GM21717 (cell line): ENCODE measurements at regions not wholly inside any gene's neighbourhood (a gene's known extent, or its start where the extent isn't known, plus 50 kb on each side); places are given as distances from the start of the nearest gene placed in this dataset.

Source experiments
- ATAC-seq: cut with Tn5 transposase; IDR thresholded peaks from one replicate; pipeline ENCODE4 v1.9.1; 2021; ENCODE audit warnings: mild to moderate bottlenecking, moderate library complexity; ENCODE audit not compliant: unreplicated experiment

GRCh38 chr11:8740129-8740528 lies 57.5 kb downstream of the RPL27A start:
- no peak for ATAC-seq

- ATAC-seq: no peak
These were observed 61.8 kb downstream of the RPL27A start for GRCh38 chr11:8744423-8744822.

- ATAC-seq: no peak
These were observed 63.0 kb downstream of the RPL27A start for GRCh38 chr11:8745431-8746253.

GRCh38 chr11:8746331-8746974 lies 63.9 kb downstream of the RPL27A start:
- ATAC-seq: no peak

- no peak for ATAC-seq
These were observed 64.6 kb downstream of the RPL27A start for GRCh38 chr11:8747173-8747572.

- no peak for ATAC-seq
These were observed 65.7 kb downstream of the RPL27A start for GRCh38 chr11:8748317-8748716.

- no peak for ATAC-seq
These were observed 66.6 kb downstream of the RPL27A start for GRCh38 chr11:8749202-8749601.

- ATAC-seq: no peak
These were observed 71.6 kb downstream of the RPL27A start for GRCh38 chr11:8754241-8754640.

- no peak for ATAC-seq
These were observed 73.6 kb downstream of the RPL27A start for GRCh38 chr11:8756201-8756600.

- no peak for ATAC-seq
These were observed 74.5 kb downstream of the RPL27A start for GRCh38 chr11:8757047-8757446.

- ATAC-seq: no peak
These were observed 74.9 kb downstream of the RPL27A start for GRCh38 chr11:8757533-8757932.

GRCh38 chr11:8758619-8759169 lies 76.1 kb downstream of the RPL27A start:
- ATAC-seq: no peak

GRCh38 chr11:8759634-8760033 lies 77.0 kb downstream of the RPL27A start:
- ATAC-seq: no peak

GRCh38 chr11:8760896-8761295 lies 78.3 kb downstream of the RPL27A start:
- ATAC-seq: no peak

- ATAC-seq: no peak
These were observed 80.6 kb downstream of the RPL27A start for GRCh38 chr11:8763070-8763685.

- ATAC-seq: no peak
These were observed 82.7 kb downstream of the RPL27A start for GRCh38 chr11:8765294-8765693.

- no peak for ATAC-seq
These were observed 83.7 kb downstream of the RPL27A start for GRCh38 chr11:8766043-8766987.

GRCh38 chr11:8766988-8767374 lies 84.4 kb downstream of the RPL27A start:
- no peak for ATAC-seq

- ATAC-seq: no peak
These were observed 85.0 kb downstream of the RPL27A start for GRCh38 chr11:8767466-8768142.
